IMR-90 (cell line): ENCODE measurements at regions not wholly inside any gene's neighbourhood (a gene's known extent, or its start where the extent isn't known, plus 50 kb on each side); places are given as distances from the start of the nearest gene placed in this dataset.

ENCODE experiments used
- ATAC-seq: fragments of 200-7000 bp; cut with Tn5 transposase; 2 replicates; pipeline ENCODE4 v1.9.1; 2020; ENCODE audit warnings: low read depth, mild to moderate bottlenecking, moderate library complexity
- BruUV-seq: library from RNA; stranded (reverse); fragments of 400-500 nt; replicated peaks from 2 replicates; lab custom pipeline; 2021; lab: Mats Ljungman, UMichigan
- CTCF ChIA-PET: fragments of 300-600 bp; formaldehyde crosslinking; extraction: SDS; loops from one replicate; lab custom pipeline; 2021; ENCODE audit warnings: antibody characterized with exemption; lab: Yijun Ruan, JAX
- POLR2A ChIA-PET: fragments of 300-600 bp; sonication (Branson Sonifier 250); formaldehyde crosslinking; loops from one replicate; lab custom pipeline; 2022; ENCODE audit warnings: antibody characterized with exemption; ENCODE audit not compliant: unreplicated experiment; lab: Charles Lee
- DNase-seq: peaks from one replicate; pipeline ENCODE4 v3.0.0; 2013
- H2AFZ ChIP-seq: replicated peaks from 2 replicates; pipeline ENCODE3; 2013; ENCODE audit warnings: low read length, mild to moderate bottlenecking; ENCODE audit not compliant: poor library complexity
- H2AK5ac ChIP-seq: 2 replicates; pipeline ENCODE4 v1.6.1; 2013; ENCODE audit warnings: low read depth, low read length, inconsistent platforms
- H2AK9ac ChIP-seq: replicated peaks from 2 replicates; pipeline ENCODE3; 2013; ENCODE audit warnings: mild to moderate bottlenecking, low read depth, low read length, moderate library complexity; ENCODE audit not compliant: poor library complexity
- H2BK120ac ChIP-seq: 2 replicates; pipeline ENCODE4 v1.6.1; 2013; ENCODE audit warnings: low read depth, low read length, inconsistent platforms
- H2BK15ac ChIP-seq: 3 replicates; pipeline ENCODE4 v1.6.1; 2013; ENCODE audit warnings: low read depth, low read length, inconsistent platforms
- H2BK20ac ChIP-seq: 2 replicates; pipeline ENCODE4 v1.6.1; 2013; ENCODE audit warnings: low read depth, mild to moderate bottlenecking, inconsistent platforms, low read length, moderate library complexity
- H2BK5ac ChIP-seq: 2 replicates; pipeline ENCODE4 v1.6.1; 2013; ENCODE audit warnings: mild to moderate bottlenecking, low read depth, low read length, inconsistent platforms; ENCODE audit not compliant: poor library complexity, severe bottlenecking
- H3K14ac ChIP-seq: replicated peaks from 2 replicates; pipeline ENCODE4 v1.6.1; 2013; ENCODE audit warnings: low read depth, low read length, inconsistent platforms
- H3K18ac ChIP-seq: 2 replicates; pipeline ENCODE4 v1.6.1; 2013; ENCODE audit warnings: low read depth, low read length, control low read depth
- H3K23ac ChIP-seq: 2 replicates; pipeline ENCODE4 v1.6.1; 2013; ENCODE audit warnings: low read depth, low read length, inconsistent platforms
- H3K27ac ChIP-seq: 2 replicates; pipeline ENCODE4 v1.5.1; 2013; ENCODE audit warnings: mild to moderate bottlenecking, control low read depth, low read length; ENCODE audit not compliant: insufficient read depth
- H3K27me3 ChIP-seq: 2 replicates; pipeline ENCODE4 v1.6.1; 2013; ENCODE audit warnings: low read length; ENCODE audit not compliant: control insufficient read depth, insufficient read depth
- H3K36me3 ChIP-seq: 2 replicates; pipeline ENCODE4 v1.6.1; 2013; ENCODE audit warnings: low read length, mixed read lengths; ENCODE audit not compliant: control insufficient read depth, insufficient read depth
- H3K4ac ChIP-seq: 2 replicates; pipeline ENCODE4 v1.6.1; 2013; ENCODE audit warnings: low read depth, low read length, inconsistent platforms
- H3K4me1 ChIP-seq: 2 replicates; pipeline ENCODE4 v1.6.1; 2013; ENCODE audit warnings: low read length, mixed read lengths; ENCODE audit not compliant: control insufficient read depth, insufficient read depth
- H3K4me2 ChIP-seq: 2 replicates; pipeline ENCODE4 v1.6.1; 2013; ENCODE audit warnings: low read depth, mild to moderate bottlenecking, control low read depth, low read length, moderate library complexity
- H3K4me3 ChIP-seq: 2 replicates; pipeline ENCODE4 v1.5.1; 2013; ENCODE audit warnings: low read depth, mild to moderate bottlenecking, control low read depth, low read length, moderate library complexity; ENCODE audit not compliant: insufficient read depth
- H3K56ac ChIP-seq: 2 replicates; pipeline ENCODE4 v1.6.1; 2013; ENCODE audit warnings: low read length, inconsistent platforms; ENCODE audit not compliant: insufficient read depth; ENCODE audit errors: extremely low read depth
- H3K79me1 ChIP-seq, 2 experiments: 2 replicates each; pipeline ENCODE4 v1.6.1; 2013; ENCODE audit warnings: low read length in 2 of 2, inconsistent platforms in 1 of 2, low read depth in 1 of 2
- H3K9ac ChIP-seq: 2 replicates; pipeline ENCODE4 v1.6.1; 2013; ENCODE audit warnings: low read depth, low read length, control low read depth
- H3K9me1 ChIP-seq: 2 replicates; pipeline ENCODE4 v1.6.1; 2013; ENCODE audit warnings: low read length, inconsistent platforms; ENCODE audit not compliant: insufficient read depth
- H3K9me3 ChIP-seq: 2 replicates; pipeline ENCODE4 v1.6.1; 2013; ENCODE audit warnings: low read length; ENCODE audit not compliant: control insufficient read depth, insufficient read depth
- H4K20me1 ChIP-seq: 2 replicates; pipeline ENCODE4 v1.6.1; 2013; ENCODE audit warnings: low read length, inconsistent platforms; ENCODE audit not compliant: insufficient read depth
- H4K5ac ChIP-seq: 2 replicates; pipeline ENCODE4 v1.6.1; 2013; ENCODE audit warnings: mild to moderate bottlenecking, low read depth, low read length, control low read depth
- H4K8ac ChIP-seq, 2 experiments: 2 replicates each; pipeline ENCODE4 v1.6.1; 2013; ENCODE audit warnings: low read depth in 2 of 2, low read length in 2 of 2, control low read depth in 1 of 2, inconsistent platforms in 1 of 2
- H4K91ac ChIP-seq: 2 replicates; pipeline ENCODE4 v1.6.1; 2013; ENCODE audit warnings: low read depth, low read length, inconsistent platforms; ENCODE audit not compliant: insufficient read depth
- FOS ChIP-seq: fragments of 150-350 bp; IDR thresholded peaks from 2 replicates; pipeline ENCODE4 v1.6.1; 2016; ENCODE audit warnings: low read depth, low read length
- MAFK ChIP-seq: IDR thresholded peaks from 2 replicates; pipeline ENCODE4 v1.6.1; 2012; ENCODE audit warnings: low read depth, low read length, improper control_type of control experiment
- MAZ ChIP-seq: IDR thresholded peaks from 2 replicates; pipeline ENCODE4 v1.6.1; 2012; ENCODE audit warnings: low read depth, mild to moderate bottlenecking, low read length, improper control_type of control experiment, moderate library complexity, borderline replicate concordance
- NFE2L2 ChIP-seq: fragments of 150-350 bp; IDR thresholded peaks from 2 replicates; pipeline ENCODE4 v1.6.1; 2016; ENCODE audit warnings: low read depth, mild to moderate bottlenecking, low read length
- RFX5 ChIP-seq: IDR thresholded peaks from 2 replicates; pipeline ENCODE4 v1.8.0; 2012; ENCODE audit warnings: low read depth, mild to moderate bottlenecking, low read length, moderate library complexity
- WGBS, 2 experiments: methylation state at CpG; one replicate each; pipeline versions ENCODE4 v1.1.5 to v1.1.7; 2013; ENCODE audit warnings: missing lambda C conversion rate in 2 of 2; ENCODE audit not compliant: insufficient read length in 1 of 2; ENCODE audit errors: extremely low coverage in 2 of 2; 5-methylcytosine and 5-hydroxymethylcytosine counted together
- dilution Hi-C: fragments of 300-500 bp; cut with HindIII; formaldehyde crosslinking; loops from one replicate; pipeline ENCODE4 v1.14.3; 2018; ENCODE audit warnings: low sequenced_read_pairs; ENCODE audit not compliant: unreplicated experiment
- in situ Hi-C: fragments of 300-500 bp; cut with MboI; formaldehyde crosslinking; loops from 3 replicates; pipeline ENCODE4 v1.14.3; 2019; ENCODE audit warnings: low sequenced_read_pairs, inconsistent platforms, mixed read lengths
- intact Hi-C: fragments of 100-400 bp; cut with micrococcal nuclease; formaldehyde crosslinking; loops from 2 replicates; pipeline ENCODE4 v1.10.0; 2022

DNA sequence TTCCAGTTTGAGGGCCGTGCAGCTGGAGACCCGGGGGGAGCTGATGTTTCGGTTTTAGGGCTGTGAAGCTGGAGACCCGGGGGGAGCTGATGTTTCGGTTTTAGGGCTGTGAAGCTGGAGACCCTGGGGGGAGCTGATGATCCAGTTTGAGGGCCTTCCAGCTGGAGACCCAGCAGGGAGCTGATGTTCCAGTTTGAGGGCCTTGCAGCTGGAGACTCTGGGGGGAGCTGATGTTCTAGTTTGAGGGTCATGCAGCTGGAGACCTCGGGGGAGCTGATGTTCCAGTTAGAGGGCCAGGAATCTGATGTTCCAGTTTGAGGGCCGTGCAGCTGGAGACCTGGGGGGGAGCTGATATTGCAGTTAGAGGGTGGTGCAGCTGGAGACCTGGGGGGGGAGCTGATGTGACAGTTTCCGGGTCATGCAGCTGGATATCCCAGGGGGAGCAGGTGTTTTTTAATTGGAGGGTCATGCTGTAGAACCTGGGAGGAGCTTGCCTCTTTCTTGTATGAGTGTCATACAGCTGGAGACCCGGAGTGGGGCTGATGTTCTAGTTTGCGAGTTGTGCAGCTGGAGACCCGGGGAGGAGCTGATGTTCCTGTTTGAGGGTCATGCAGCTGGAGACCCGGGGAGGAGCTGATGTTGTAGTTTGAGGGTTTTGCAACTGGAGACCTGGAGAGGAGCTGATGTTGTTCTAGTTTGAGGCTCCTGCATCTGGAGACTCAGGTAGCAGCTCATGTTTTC lies 153.2 kb downstream of the RTP5 start:
- dilution Hi-C loops (no loop called here), in situ Hi-C loops (no loop called here), intact Hi-C loops (no loop called here)
- H2AK5ac ChIP-seq, result no peak overlapping the region
- H3K4me1 ChIP-seq, result no peaks in the 10 kb centered on the region
- 67% methylated on average over 8 of the region's 12 CpGs; no CpG with 5 or more reads in 1 of the 2 experiments for WGBS, 2 experiments
- peaks cover 67% of the 10 kb centered on the region for H3K27me3 ChIP-seq
- no peak overlapping the region for H3K4ac ChIP-seq
- H3K36me3 ChIP-seq, result no peaks in the 10 kb centered on the region
- no peaks in the 10 kb centered on the region for H4K20me1 ChIP-seq
- H3K27ac ChIP-seq, result no peak overlapping the region
- no peak for TF ChIP-seq MAZ
- TF ChIP-seq MAFK, result no peak
- TF ChIP-seq RFX5, result no peak
- no peak for TF ChIP-seq FOS
- TF ChIP-seq NFE2L2, result no peak
- no peak overlapping the region for H3K23ac ChIP-seq
- CTCF ChIA-PET, result no interaction called here
- no peak overlapping the region for H3K4me3 ChIP-seq
- no peak overlapping the region for H3K18ac ChIP-seq
- no peak overlapping the region for H2BK15ac ChIP-seq
- no peak overlapping the region for H2BK20ac ChIP-seq
- H3K56ac ChIP-seq, result no peak overlapping the region
- H4K8ac ChIP-seq, result no peak overlapping the region
- H2AK9ac ChIP-seq, result no peak overlapping the region
- no peak overlapping the region for H2AFZ ChIP-seq
- no peak overlapping the region for H2BK120ac ChIP-seq
- no peak for DNase-seq
- H4K91ac ChIP-seq, result no peak overlapping the region
- no peak for ATAC-seq
- POLR2A ChIA-PET, result no interaction called here
- H3K4me2 ChIP-seq, result no peak overlapping the region
- H3K9ac ChIP-seq, result no peak overlapping the region
- no peaks in the 10 kb centered on the region for H3K79me1 ChIP-seq
- H3K14ac ChIP-seq, result no peak overlapping the region
- no peak overlapping the region for H4K5ac ChIP-seq
- peaks cover 2% of the 10 kb centered on the region; the same call in 1 of the 2 replicates for H3K9me3 ChIP-seq
- no peaks in the 10 kb centered on the region for H3K9me1 ChIP-seq
- no TSS peak for BruUV-seq
- H2BK5ac ChIP-seq, result no peak overlapping the region
